Subcutaneous abdominal adipose tissue (tissue), 5 donors: ENCODE measurements at regions not wholly inside any gene's neighbourhood (a gene's known extent, or its start where the extent isn't known, plus 50 kb on each side); places are given as distances from the start of the nearest gene placed in this dataset.

Experiments used
- H3K27ac ChIP-seq: one replicate; pipeline ENCODE4 v1.7.0; 2013; ENCODE audit warnings: low read depth, mild to moderate bottlenecking, inconsistent platforms, low read length, moderate library complexity
- H3K27me3 ChIP-seq, 5 donors: one replicate each; pipeline ENCODE4 v1.7.0; 2013; ENCODE audit warnings: low read length in 5 of 5, inconsistent platforms in 1 of 5; ENCODE audit not compliant: control insufficient read depth in 5 of 5, insufficient read depth in 4 of 5
- H3K36me3 ChIP-seq, 5 donors: one replicate each; pipeline ENCODE4 v1.7.0; 2013; ENCODE audit warnings: low read length in 5 of 5; ENCODE audit not compliant: control insufficient read depth in 5 of 5, insufficient read depth in 5 of 5
- H3K4me1 ChIP-seq, 5 donors: one replicate each; pipeline ENCODE4 v1.7.0; 2013; ENCODE audit warnings: low read length in 5 of 5, mild to moderate bottlenecking in 3 of 5, moderate library complexity in 1 of 5; ENCODE audit not compliant: control insufficient read depth in 5 of 5, insufficient read depth in 5 of 5
- H3K4me3 ChIP-seq, 5 donors: one replicate each; pipeline ENCODE4 v1.7.0; 2013; ENCODE audit warnings: low read length in 5 of 5, low read depth in 1 of 5
- H3K9ac ChIP-seq, 5 donors: one replicate each; pipeline ENCODE4 v1.7.0; 2013; ENCODE audit warnings: low read length in 5 of 5, mild to moderate bottlenecking in 4 of 5, moderate library complexity in 3 of 5
- H3K9me3 ChIP-seq, 5 donors: one replicate each; pipeline ENCODE4 v1.7.0; 2013; ENCODE audit warnings: low read length in 5 of 5; ENCODE audit not compliant: control insufficient read depth in 5 of 5
- donor health status: healthy.
- donor health status: healthy.
- donor health status: healthy.
- donor health status: healthy.
- donor health status: healthy.

DNA sequence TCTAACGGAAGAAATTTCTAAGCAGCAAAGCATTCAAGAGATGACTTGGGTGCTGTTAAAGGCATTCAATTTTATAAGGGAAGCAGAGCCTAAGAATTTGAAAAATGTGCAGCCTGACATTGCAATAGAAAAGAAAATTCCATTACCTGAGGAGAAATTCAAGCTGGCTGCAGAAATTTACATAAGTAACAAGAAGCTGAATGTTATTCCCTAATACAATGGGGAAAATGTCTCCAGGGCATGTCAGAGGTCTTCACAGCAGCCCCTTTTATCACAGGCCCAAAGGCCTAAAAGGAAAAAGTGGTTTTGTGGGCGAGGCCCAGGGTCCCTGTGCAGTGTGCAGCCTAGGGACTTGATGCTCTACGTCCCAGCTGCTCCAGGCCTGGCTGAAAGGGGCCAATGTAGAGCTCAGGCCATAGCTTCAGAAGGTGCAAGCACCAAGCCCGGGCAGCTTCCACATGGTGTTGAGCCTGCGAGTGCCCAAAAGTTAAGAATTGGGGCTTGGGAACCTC is 306.7 kb downstream of the RDH14 start:
- no peaks in the 10 kb centered on the region for H3K4me1 ChIP-seq
- H3K27ac ChIP-seq = no peak overlapping the region
- H3K9me3 ChIP-seq = no peaks in the 10 kb centered on the region

DNA sequence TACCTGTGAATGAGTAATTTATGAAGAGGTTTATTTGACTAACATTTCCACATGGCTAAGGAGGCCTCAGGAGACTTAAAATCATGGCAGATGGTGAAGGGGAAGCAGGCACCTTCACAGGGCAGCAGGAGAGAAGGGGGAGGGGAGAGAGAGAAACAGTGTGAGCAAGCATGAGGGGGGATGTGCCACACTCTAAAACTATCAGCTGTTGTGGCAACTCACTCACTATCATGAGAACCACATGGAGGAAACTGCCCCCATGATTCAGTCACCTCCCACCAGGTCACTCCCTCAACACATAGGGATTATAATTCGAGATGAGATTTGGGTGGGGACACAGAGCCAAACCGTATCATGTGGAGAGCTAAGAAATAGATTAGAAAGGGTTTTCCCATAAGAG is 309.0 kb downstream of the RDH14 start:
- Histone ChIP-seq H3K4me1 (no peaks in the 10 kb centered on the region), H3K27ac (no peak overlapping the region), H3K9me3 (no peaks in the 10 kb centered on the region), H3K36me3 (no peaks in the 10 kb centered on the region), H3K9ac (no peak overlapping the region), H3K27me3 (no peaks in the 10 kb centered on the region), H3K4me3 (no peak overlapping the region)

More for the DNA sequence above, 306.7 kb downstream of the RDH14 start:
- H3K4me3 ChIP-seq = no peak overlapping the region
- H3K36me3 ChIP-seq = no peaks in the 10 kb centered on the region
- H3K27me3 ChIP-seq = no peaks in the 10 kb centered on the region
- H3K9ac ChIP-seq = no peak overlapping the region

DNA sequence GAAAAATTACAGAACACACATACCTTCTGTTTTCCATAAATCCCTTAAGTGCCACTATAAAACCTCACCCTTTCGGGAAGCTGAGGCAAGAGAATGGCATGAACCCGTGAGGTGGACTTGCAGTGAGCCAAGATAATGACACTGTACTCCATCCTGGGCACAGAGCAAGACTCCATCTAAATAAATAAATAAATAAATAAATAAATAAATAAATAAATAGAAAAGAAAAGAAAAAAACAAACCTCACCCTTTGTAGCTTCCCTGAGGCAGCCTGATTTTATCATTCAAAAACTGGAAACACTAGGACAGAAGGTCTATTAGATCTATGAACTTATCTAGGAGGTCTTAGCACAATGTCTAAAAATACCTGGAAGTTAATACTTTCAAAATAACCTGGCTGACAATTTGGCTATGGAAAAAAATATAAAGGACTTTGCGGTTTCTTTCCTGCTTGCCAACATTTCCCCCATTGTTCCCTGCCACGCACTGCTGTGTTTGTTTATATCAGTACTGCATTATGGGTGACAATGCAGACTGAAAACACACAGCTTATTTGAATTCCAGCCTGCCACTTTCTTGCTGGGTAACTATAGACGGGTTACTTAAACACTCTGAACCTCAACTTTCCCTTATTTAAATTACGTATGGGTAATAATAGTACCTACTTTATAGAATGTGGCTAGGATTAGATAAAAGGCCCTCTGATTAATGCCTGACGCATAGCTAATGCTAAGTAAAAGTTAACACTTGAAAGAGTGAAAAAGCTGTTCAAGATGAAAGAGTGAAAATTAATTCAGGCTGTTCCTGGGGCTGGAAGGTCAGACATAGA is 313.0 kb downstream of the RDH14 start:
- Histone ChIP-seq H3K27me3 (peaks cover 0 to 4% (median 0%) of the 10 kb centered on the region in 5 donors), H3K4me1 (no peaks in the 10 kb centered on the region), H3K27ac (no peak overlapping the region), H3K9ac (no peak overlapping the region), H3K4me3 (no peak overlapping the region), H3K9me3 (no peaks in the 10 kb centered on the region), H3K36me3 (no peaks in the 10 kb centered on the region)

DNA sequence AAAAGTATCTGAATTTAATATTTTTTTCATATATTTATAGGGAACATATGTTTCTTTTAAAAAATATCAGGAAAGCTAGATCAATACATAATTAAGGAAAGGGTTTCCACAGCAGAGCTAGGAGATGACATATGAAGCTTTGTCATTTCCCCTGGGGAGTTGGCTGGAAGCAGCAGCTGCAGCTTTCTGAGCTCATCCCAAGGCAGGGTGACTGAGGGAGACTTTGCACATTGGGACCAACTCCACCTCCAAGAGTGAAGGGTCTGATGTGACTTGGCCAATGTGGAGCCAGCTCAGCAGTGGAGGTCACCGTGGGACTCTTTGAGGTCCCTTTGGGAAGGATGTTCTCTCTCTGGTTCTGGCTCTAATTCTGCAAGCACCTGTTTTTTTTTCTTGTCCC is 315.1 kb downstream of the RDH14 start:
- H3K27ac ChIP-seq = no peak overlapping the region
- H3K4me1 ChIP-seq = no peaks in the 10 kb centered on the region
- H3K27me3 ChIP-seq = peaks cover 0 to 4% (median 0%) of the 10 kb centered on the region in 5 donors
- no peaks in the 10 kb centered on the region for H3K36me3 ChIP-seq
- no peak overlapping the region for H3K9ac ChIP-seq
- peaks cover 0 to 2% (median 0%) of the 10 kb centered on the region in 5 donors for H3K9me3 ChIP-seq
- H3K4me3 ChIP-seq = no peak overlapping the region

DNA sequence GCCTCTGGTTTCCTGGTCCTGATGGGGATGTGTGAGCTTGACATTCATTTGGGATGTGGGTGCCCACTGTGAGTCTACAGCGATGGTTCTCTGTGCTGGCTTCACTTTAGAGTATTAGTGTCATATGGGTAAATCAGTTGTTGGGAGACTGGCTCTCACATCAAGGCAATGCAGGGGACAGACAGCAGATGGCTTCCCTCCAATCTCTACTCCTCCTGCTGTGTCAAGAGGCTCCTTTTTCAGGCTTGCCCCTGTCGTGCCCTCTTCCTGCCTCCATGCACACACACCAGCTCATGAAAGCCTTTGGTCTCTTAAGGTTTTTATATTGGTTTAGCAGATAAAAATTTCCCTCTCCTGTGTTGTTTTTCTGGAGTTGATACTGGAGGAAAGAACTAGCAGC is 315.6 kb downstream of the RDH14 start:
- Histone ChIP-seq H3K9ac (no peak overlapping the region), H3K4me1 (no peaks in the 10 kb centered on the region), H3K4me3 (no peak overlapping the region), H3K27ac (no peak overlapping the region), H3K36me3 (no peaks in the 10 kb centered on the region), H3K9me3 (peaks cover 0 to 2% (median 0%) of the 10 kb centered on the region in 5 donors), H3K27me3 (peaks cover 0 to 4% (median 0%) of the 10 kb centered on the region in 5 donors)

DNA sequence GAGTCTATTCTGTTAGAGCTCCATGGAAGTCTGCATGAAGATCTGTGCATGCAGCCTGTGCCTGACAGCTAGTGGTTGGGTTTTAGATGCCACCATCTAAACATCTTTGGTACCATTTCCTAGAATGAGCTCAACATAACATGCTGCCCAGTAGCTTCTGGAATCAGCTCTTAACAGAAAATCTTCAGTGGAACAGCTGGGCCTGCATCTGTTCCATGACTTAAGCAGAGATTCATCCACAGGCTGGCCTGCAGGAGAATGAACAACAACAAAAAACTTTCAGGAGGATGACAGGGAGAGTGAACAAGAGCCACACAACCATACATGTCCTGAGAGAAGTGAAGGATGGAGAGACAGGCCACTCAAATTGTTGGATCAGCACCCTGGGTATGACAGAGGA is 316.6 kb downstream of the RDH14 start:
- no peak overlapping the region for H3K27ac ChIP-seq
- H3K9me3 ChIP-seq = peaks cover 0 to 2% (median 0%) of the 10 kb centered on the region in 5 donors
- no peaks in the 10 kb centered on the region for H3K4me1 ChIP-seq
- H3K9ac ChIP-seq = no peak overlapping the region
- no peak overlapping the region for H3K4me3 ChIP-seq
- H3K27me3 ChIP-seq = peaks cover 0 to 4% (median 0%) of the 10 kb centered on the region in 5 donors
- H3K36me3 ChIP-seq = no peaks in the 10 kb centered on the region

DNA sequence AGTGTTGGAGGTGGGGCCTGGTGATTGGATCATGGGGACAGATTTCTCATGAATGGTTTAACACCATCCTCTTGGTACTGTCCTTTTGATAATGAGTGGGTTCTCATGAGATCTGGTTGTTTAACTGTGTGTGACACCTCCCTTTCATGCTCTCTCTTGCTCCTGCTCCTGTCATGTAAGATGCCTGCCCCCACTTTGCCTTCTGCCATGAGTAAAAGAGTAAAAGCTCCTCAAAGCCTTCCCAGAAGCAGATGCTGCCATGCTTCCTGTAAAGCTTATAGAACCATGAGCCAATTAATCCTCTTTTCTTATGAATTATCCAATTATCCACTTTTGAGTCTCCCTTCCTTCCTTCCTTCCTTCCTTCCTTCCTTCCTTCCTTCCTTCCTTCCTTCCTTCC is 317.7 kb downstream of the RDH14 start:
- Histone ChIP-seq H3K4me3 (no peak overlapping the region), H3K9me3 (peaks cover 0 to 2% (median 0%) of the 10 kb centered on the region in 5 donors), H3K27ac (no peak overlapping the region), H3K9ac (no peak overlapping the region), H3K27me3 (peaks cover 0 to 4% (median 0%) of the 10 kb centered on the region in 5 donors), H3K4me1 (no peaks in the 10 kb centered on the region), H3K36me3 (no peaks in the 10 kb centered on the region)

DNA sequence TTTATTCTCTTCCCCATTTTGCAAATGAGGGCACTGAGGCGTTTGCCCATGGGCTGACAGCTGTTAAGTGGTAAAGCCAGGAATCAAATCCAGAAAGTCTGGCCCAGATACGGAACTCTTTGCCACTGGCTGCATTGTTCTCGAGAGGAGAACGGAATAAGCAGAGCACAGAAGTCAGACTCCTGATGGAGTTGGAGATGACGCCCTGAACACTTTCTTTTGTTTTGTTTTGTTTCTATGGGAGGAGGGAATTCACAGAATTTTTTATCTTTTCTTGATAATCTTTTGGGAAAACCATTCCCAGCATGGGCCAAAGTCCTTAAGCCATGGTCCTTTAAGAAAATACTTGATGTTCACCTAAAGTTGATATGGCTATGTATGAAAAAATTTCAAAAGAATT is 322.2 kb downstream of the RDH14 start:
- no peaks in the 10 kb centered on the region for H3K27me3 ChIP-seq
- H3K4me3 ChIP-seq = no peak overlapping the region
- no peaks in the 10 kb centered on the region for H3K36me3 ChIP-seq
- H3K9ac ChIP-seq = no peak overlapping the region
- H3K27ac ChIP-seq = no peak overlapping the region
- no peaks in the 10 kb centered on the region for H3K4me1 ChIP-seq
- H3K9me3 ChIP-seq = peaks cover 0 to 2% (median 0%) of the 10 kb centered on the region in 5 donors

DNA sequence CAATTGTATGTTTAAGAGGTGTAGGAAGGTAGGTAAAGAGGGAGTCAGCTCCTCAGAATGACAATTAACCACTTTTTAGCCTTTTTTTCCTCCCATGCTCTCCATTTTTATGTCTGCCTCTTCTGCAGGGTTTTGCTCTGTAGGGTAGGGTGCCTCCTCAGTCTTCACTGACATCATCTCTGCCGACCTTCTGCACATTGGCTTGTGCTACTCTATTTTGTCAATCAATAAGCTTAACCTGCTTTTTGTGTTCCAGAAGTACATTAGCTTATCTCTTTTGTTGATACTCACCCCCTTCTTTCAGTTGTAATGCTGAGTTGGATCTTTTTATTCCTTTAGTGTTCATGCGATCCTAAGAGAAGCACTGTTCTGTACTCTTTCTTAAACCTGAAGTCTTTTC is 323.2 kb downstream of the RDH14 start:
- H3K27ac ChIP-seq = no peak overlapping the region

DNA sequence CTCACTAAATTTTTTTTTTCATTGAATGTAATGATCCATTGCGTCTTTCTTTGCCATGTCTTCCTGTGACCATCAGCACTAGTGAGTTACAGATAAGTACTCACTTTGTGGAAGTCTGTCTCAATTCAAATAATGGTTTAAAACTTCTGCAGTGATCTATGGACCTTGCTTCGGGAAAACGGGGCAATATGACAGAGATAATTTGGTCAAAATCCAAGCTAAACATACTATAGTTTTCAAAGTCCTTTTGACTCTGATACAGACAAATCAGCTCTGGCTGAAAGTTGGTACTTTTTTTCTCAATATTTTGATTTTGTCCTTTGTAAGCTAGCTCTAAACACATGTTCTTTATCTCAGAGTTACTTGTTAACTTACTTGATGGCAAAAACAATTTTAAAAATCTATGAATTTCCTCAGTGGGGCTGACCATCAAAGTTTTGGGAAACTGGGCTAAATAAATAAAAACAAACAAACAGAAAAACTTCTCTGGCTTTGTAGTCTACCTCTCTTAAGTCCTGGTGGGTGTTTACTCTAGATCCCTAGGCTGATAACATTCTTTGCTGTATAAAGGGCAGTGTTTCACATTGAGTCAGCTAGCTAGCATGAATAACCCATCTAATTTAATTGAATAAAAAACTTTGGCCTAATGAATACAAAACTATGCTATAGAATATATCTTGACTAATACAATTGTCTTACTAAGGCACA is 327.6 kb downstream of the RDH14 start:
- H3K4me1 ChIP-seq = no peaks in the 10 kb centered on the region
- no peaks in the 10 kb centered on the region for H3K27me3 ChIP-seq
- H3K4me3 ChIP-seq = no peak overlapping the region
- no peaks in the 10 kb centered on the region for H3K9me3 ChIP-seq
- H3K9ac ChIP-seq = no peak overlapping the region
- no peaks in the 10 kb centered on the region for H3K36me3 ChIP-seq
- no peak overlapping the region for H3K27ac ChIP-seq

More for the DNA sequence above, 323.2 kb downstream of the RDH14 start:
- Histone ChIP-seq H3K4me1 (no peaks in the 10 kb centered on the region), H3K4me3 (no peak overlapping the region), H3K27me3 (no peaks in the 10 kb centered on the region), H3K36me3 (no peaks in the 10 kb centered on the region), H3K9ac (no peak overlapping the region), H3K9me3 (peaks cover 0 to 1% (median 0%) of the 10 kb centered on the region in 5 donors)
